SIG-M5 treated with dmso at 0.1 percent for 504 hours (cell line): ENCODE measurements at regions not wholly inside any gene's neighbourhood (a gene's known extent, or its start where the extent isn't known, plus 50 kb on each side); places are given as distances from the start of the nearest gene placed in this dataset.
"Not testable (repeated sequence)": the region's sequence is repeated elsewhere in the genome, so short reads cannot be mapped to it uniquely, and the experiment has no call there.

Source experiments
- DNase-seq: peaks from one replicate; lab custom pipeline; 2025; ENCODE audit not compliant: unreplicated experiment; lab: John Stamatoyannopoulos, UW

DNA sequence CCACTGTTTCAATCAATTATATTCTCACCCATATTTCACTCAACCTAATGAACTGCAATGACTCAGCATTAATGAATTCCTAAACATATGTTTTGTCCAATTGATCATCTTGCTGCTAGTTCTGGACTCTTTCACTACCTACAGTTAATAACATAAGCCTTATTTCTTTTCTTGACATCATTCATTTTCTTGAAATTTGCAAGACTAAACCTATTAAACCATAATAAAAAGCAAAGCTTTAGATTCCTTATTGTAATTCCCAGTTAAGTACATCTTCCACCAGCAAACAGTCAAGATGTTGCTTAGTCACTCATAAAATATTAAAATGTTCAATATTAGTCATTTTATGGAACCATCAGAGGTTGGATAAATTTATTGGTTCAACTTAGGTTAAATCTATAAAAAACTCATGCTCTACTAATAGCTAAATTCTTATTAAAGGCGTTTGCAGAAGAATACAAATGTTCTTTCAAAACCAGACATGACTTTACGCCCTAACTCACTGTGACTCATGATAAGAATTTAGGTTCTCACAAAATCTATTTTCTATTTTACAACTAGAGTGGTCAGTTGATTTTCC is 599.4 kb downstream of the RNF144A start:
- no peak for DNase-seq

DNA sequence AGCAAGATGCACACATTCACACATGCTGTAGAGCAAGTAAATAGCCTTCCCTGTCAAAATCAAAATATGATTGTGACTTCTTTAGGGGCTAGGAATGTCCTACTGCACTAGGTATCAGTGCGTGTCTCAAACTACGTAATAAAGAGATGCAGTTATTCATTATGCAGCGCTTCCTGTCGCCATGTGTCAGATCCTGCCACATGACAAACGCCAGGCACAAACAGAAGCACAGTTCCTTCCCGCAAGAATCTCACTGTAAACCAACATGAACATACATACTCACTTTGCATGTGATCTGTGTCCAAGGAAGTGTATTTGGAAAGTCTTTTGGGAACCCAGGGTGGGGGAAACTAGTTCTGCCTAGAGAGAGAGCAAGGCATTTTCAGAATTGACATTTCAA is 599.9 kb downstream of the RNF144A start:
- no peak for DNase-seq

DNA sequence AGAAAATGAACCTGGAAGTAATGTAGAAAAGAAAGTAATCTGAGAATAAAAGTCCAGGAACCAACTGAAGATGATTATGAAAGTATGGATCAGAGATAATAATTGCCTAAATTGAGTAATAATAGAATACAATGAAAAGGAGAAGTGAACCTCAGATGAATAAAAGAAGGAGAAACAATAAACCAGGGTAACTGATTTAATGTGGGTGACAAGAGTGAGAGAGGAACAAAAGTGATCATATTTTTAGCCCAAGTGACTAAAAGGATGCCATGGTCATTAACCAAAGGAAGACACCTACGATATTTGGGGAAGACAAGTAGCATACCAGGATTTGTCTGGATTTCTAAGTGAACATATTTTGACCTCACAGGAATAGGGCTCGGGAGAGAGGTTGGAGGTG is 600.6 kb downstream of the RNF144A start:
- DNase-seq: no peak

DNA sequence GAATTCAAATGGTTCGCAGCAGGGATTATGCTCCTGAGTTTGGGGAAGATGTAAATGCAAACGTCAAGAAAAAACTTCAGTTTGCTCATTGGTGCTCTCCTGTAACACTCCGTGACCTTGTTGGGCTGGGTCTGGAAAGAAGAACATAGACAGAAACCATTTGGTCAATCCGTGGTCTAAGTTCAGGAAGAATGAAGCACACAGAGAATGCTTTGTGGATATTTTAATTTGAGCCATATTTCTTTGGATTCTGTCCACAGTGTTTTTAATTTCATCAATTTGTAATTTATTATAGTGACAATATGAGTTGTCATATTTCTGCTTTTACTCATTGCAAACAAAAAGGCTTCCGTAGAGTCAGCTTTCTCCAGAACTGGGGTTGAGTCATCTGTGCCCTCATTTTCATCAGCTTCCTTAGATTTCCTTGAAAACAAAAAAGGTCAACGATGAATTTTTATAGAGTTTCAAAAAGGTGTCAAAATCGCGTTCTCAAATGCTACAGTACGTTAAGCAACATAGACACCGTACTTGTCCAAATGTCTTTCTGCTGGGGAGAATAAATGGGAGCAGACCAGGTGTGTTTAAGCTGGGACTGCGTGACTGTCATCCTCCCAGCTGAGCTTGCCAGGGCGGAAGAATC is 606.4 kb downstream of the RNF144A start:
- no peak for DNase-seq

DNA sequence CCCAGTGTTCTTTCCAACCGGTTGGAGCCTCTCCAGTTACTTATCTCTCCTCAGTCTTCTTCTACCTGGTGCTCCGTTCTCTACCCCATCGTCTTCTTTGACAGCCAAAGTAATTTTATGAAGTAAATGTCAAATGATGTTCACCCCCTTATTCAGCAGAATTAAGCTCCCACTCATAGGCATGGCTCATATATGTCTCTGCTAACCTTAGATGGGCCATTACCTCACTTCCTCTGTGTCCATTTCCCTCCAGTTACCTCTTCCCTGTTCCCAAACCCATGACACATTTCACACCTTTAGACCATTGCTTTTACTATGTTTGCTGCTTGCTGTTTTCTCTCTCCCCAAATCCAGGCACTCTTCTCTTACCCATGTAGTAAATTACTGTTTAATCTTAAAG is 607.0 kb downstream of the RNF144A start:
- DNase-seq: no peak

DNA sequence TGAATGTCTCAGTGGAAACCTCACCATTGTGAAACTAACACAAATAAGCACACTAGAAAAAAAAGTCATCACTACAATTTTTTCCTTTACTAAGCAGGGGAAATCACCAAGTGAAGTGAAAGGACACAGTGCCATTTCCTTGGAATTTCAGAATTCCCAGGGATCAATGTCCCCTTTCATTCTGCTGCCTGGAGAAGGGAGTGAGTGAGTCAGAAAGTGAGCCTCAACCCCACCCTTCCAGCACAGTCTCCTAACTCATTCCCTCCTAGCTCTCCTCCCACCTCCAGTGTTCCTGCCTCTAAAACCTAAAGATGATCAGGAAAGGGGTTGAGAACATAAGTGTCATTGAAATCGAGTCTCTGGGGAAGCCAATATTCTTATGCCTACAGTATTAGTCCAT is 608.5 kb downstream of the RNF144A start:
- DNase-seq: no peak

DNA sequence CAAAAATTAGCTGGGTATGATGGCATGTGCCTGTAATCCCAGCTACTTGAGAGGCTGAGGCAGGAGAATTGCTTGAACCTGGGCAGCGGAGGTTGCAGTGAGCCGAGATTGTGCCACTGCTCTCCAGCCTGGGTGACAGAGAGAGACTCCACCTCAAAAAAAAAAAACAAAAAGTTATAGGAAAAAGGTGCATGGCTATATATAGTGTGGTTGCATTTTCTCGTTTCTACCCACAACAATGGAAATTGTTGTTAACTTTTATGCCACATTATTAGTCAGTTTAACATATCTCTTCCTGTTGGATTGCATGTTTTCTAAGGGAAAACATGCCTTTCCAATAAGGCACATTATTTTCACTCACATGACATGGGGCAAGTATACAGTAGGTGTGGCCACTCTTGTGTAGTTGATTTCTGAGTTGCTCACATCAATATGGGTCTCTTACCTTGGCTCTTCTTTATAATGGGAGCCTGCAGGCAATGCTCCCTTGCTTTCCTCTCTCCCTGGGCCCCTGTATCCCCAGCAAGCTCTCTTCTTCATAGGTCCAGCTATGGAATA is 610.0 kb downstream of the RNF144A start:
- no peak for DNase-seq

DNA sequence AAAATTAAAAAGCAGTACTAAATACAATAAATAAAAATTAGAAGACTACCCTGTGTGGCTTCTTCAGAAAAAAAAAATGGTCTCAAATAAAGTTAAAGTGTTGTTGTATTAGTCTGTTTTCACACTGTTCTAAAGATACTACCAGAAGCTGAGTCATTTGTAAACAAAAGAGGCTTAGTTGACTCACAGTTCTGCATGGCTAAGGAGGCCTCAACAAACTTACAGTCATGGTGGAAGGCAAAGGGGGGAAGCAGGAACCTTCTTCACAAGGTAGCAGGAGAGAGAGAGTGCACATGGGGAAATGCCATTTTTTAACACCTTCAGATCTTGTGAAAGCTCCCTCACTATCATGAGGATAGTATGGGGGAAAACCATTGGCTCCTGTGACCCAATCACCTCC is 612.8 kb downstream of the RNF144A start:
- DNase-seq: no peak

DNA sequence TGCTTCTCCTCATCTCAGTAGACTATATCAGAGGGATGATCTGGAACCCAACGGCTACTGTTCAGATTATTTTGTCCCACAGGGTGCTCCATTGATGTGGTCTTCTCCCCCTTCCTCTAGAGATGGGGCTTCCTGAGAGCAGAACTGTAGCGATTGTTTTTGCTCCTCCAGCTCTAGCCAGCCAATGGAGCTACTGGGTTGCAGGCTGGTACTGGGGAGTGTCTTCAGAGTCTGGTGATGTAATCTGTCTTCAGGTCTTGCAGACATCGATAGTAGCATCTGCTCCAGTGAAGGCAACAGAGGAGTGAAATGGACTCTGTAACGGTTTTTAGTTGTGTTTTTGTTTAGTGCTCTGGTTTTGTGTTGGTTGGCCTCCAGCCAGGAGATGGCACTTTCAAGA is 621.9 kb downstream of the RNF144A start:
- no peak for DNase-seq

DNA sequence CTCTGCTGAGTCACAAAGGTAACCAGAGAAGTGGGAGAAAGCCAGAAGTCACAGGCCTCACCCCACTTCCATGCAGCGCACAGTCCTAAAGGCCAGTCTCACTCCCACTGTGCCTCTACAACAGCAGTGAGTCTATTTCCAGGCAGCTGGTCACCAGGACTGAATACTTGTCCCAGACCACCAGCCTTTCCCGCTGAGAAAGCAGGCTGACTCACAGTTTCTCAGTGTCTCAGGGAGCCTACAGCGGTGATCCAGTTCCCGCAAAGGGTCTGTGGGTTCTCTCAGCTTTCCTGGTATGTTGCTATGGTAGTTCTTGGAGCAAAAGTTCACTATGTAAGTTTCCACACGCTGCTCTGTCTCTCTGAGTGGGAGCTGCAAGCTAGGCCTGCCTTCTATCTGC is 622.5 kb downstream of the RNF144A start:
- no peak for DNase-seq

DNA sequence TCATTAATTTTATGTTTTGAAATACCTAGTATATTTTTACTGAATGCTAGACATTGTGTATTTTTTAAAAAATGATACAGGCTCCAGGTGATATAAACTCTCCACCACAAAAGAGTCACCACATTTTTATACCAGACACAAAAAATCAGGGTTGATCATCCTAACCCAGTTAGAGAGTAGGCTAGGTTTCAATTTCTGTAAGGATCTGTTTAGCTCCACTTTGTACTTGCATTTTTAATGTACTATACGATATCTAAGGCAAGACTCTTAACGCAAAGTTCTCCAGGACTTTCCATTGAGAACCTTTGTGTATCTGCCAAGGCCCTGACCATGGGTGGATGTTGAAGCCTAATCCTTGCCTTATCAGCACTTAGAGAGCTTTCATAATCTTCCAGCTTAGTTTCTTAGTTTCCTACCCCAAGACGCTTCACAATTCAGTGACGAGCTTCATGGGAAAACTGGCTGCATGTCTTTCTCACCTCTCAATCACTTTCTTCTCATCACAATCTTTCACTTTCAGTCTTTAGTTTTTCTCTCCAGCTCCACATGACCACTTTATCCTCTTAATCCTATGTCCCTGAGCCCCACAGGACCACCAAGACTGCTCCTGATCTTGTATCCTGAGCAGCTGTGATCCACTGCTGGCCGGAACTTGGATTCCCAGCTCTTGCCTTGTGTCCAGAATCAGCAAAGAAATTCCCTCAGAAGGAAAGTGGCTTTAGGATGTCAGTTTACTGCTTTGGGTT is 635.8 kb downstream of the RNF144A start:
- no peak for DNase-seq

DNA sequence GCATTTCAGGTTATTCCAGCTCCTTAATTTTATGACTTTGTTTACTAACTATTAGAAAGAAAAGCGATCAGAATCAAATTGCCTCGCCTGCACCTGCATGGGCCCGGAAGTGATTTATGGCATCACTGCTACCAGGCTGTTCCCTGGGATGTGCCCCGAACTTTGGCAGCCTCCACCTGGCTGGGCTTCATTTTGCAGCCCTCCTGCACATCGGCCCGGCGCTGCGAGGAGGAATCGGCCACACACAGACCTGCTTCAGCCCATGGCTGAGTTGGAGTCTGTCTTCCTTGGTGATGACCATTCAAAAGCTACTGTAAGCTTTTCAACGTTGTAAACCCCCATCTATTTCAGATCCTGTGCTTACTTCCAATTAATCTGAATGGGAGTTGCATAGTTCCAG is 638.0 kb downstream of the RNF144A start:
- no peak for DNase-seq

DNA sequence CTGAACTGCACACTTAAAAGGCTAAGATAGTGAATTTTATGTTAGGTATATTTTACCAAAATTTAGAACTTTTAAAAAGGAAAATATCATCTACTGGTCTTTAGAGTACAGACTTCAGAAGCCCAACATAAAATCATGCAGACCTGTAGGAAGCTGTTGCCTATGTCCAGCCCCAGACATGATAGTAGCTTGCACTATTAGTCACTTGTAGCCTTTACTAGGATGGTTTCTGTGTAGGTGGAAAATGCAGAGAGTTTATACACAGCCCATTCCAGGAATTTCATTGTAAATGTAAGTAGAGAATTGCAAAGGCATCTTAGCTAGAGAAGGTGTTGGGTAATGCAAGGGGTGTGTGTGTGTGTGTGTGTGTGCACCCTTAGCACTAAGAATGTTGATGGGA is 640.2 kb downstream of the RNF144A start:
- DNase-seq: no peak

DNA sequence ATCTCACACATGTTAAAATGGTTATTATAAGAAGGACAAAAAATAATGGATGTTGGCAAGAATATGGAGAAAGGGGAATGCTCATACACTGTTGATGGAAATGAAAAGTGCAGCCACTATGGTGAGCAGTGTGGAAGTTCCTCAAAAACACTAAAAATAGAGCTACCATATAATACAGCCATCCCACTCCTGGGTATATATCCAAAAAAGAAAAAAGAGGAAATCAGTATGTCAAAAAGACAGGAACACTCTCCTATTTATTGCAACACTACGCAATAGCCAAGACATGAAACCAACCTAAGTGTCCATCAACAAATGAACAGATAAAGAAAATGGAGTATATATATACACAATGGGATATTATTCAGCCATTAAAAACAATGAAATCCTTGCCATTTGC is 642.6 kb downstream of the RNF144A start:
- no peak for DNase-seq

DNA sequence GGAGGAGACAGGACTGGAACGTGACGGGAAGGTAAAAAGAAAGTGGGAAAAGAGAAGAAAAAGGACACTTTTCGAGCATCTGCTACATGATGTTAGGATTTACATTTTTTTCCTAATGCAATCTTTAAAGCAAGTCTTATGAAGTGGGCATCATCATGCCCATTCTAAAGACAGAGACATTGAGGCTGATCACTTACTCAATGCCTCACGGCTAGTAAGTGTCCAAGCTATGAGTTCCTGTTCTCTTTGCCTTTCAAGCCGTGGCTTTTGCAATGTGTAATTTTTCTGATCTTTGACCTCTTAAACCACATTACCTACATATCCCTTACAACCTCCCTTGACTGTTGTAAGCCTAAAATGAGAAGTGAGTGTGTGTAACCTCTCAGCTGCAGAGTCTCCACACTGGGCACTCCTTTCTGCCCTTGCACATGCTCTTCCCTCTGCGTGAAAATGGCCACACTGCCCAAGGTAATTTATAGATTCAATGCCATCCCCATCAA is 649.2 kb downstream of the RNF144A start:
- no peak for DNase-seq

DNA sequence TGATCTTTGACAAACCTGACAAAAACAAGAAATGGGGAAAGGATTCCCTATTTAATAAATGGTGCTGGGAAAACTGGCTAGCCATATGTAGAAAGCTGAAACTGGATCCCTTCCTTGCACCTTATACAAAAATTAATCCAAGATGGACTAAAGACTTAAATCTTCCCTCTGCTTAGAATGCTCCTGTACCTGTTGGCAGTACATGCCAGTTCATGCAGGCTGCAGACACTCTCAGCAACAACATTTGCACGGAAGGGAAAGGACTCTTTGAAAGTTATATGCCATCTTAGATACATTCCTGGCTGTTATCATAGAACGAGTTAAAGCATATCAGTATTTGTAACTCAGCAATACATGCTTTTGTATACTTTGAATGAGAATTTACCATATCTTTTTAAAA is 649.9 kb downstream of the RNF144A start:
- DNase-seq: not testable (repeated sequence)

DNA sequence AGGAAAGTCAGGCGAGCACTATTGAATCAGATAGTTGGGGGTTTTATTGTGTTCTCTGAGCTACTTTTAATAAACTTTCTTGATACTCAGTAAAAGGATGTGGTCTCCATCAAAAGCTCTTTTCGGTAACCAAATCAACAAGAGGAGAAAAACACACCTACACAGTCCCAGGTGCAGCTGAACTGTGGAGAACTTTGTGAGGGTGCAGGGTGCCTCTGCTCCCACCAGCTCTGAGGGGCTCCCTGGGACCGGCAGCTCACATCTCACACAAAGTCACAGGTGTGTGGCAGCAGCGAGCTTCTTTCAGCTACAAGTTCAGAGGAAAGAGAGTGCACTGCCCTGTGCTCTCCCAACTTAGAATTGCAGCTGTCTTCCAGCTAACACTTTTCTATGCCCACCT is 650.4 kb downstream of the RNF144A start:
- no peak for DNase-seq

DNA sequence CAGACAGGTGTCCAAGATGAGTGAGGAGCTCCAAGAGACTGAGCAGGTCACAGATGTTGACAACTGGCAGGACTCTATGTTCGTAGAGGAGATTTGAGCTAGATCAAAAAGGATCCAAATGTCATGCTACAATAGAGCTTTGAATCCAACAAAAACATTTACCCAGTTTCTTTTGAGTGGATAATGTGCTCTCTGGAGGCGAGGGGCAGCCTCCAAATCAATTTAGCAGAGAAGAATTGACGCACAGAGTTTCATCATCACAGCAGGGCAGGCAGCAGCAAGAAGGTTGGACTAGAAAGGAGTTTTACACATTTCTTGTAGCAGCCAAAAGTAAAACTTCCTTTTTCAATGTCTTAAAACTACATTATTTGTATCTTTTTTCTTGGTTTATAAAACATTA is 653.0 kb downstream of the RNF144A start:
- no peak for DNase-seq

DNA sequence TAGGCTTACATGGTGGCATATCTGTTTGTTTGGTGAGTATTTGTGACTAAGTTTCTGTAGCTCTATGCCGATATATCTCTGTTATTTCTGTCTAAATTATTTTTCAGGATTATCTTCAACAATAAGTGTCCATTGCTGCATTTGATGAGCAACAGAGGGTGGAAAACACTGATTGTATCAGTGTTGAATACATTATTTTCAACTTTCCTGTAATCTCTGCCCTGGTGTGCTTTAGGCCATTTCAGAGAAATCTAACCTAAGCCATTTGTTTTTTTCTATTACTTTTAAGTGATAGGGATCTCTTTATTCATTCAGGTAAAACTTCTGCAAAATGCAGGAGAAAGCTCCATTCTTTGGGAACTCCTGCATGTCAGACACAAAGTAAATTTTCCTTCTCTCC is 654.5 kb downstream of the RNF144A start:
- no peak for DNase-seq

DNA sequence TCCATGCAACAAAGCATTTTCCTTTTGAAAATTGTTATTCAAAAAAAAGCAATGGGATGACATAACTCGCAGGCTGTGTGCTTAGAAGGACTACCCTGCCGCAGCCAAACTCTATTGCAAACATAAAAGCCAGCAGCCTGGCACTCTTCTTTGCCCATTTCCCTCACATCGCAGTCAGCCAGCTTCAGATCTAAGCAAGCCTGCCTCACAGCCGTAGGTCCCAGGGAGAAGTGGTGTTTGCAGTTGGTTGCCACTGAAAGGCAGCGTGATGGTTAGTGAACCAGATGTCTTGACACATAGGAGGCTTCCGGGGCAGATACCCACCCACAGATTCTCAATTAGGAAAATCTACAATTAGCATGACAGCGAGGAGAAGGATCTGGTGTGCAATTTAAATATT is 655.2 kb downstream of the RNF144A start:
- no peak for DNase-seq

DNA sequence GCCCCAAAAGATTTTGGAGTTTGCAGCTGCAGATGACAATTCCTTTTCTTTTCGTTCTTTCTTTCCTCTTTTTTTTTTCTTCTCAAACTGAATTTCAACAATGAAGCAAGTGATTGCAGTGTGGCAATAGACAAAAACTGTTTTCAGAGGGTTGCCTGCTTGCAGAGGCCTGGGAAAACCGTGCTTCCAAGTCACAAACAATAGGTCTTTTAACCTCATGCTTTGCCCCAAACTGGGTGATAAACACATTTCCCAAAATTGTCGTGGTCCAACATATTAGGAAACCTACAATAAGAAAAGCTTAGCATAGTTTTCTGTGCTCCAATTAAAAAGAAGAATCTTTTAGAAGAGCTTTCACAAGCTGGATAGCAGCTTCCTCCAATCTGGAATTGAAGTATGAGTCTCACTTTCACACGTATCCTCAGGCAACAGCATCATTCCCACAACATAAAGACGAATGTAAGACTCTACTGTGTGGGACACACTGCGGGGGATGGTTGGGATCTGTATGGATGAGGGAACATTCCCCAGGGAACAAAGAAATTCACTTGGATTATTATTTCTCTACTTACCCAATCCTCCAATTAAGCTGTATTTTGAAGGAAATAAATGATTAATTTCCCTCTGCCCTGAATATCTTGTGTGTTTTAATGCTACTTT is 656.1 kb downstream of the RNF144A start:
- DNase-seq: no peak

DNA sequence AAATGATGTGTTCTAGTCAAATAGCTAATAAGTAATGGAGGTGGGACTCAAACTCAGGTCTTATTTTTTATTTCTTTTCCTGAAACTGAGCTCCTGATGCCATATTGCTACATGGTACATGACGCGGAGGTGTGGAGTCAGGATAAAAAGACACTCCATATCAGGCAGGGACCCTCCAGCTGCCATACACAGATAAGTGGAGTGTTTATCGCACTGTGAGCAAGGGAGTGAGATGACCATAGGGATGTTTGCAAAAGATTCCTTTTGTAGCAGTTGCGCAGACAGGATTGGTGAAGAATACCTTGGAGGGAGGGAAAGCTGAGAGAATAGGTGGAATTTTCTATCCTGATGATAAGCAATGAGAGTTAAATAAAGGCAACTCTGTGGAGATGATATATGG is 657.2 kb downstream of the RNF144A start:
- DNase-seq: no peak
